Fibroblast of the conjunctiva (primary cell): ENCODE measurements at regions not wholly inside any gene's neighbourhood (a gene's known extent, or its start where the extent isn't known, plus 50 kb on each side); places are given as distances from the start of the nearest gene placed in this dataset.
A peak's percentile ranks its signal among the peaks of the same experiment; 100 is the strongest.
"Not testable (repeated sequence)": the region's sequence is repeated elsewhere in the genome, so short reads cannot be mapped to it uniquely, and the experiment has no call there.

ENCODE experiments used
- DNase-seq: peaks from one replicate; pipeline ENCODE4 v3.0.0-alpha.2; 2010; ENCODE audit warnings: low read depth

DNA sequence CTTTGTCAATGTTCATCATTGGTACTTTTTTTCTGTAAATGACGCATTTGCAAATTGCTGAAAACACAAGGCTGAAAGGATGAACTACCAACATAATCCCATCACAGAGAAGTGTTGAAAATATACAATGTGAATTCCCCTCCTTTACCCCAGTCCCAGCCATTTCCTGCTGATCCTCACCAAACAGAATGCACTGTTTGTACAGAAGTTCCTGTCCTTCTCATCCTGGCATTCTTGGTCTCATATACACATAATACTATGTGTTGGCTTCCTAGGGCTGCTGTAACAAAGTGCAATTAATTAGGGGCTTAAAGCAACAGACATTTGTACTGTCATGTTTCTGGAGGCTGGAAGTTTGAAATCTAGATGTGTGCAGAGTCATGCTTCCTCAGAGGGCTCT lies 836.2 kb upstream of the MGAT4C start:
- no peak for DNase-seq

DNA sequence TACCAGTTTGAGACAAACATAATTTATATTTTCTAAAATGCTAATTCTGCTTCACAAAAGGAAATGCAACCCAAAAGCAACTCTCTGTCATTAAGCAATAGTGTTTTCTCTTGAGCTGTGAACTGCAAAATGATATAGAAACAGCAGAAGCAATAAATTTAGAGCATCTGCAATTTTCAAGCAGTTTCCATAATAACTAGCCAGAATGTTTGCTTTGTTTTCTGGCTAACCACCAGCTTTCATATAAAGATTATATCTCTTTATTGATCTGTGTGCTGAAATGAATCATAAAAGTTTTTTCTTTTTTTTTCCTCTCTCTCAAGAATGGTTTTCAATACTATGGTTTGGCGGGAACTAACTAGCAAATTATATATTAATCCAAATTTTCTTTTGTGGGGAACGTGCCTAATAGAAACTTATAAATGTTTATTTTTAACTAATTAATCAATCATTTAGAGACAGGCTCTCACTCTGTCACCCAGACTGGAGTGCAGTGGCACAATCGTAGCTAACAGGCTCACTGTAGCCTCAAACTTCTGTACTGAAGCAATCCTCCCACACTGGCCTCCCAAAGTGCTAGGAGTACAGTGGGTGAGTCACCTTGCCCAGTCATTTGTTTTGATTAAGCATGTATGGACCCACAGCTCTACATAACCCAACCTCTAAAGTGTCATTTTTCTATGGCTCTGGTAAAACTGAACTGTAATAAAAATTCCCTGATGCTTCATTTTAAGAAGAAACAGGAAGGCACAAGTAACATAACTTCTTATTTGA lies 830.1 kb upstream of the MGAT4C start:
- DNase-seq, result no peak

DNA sequence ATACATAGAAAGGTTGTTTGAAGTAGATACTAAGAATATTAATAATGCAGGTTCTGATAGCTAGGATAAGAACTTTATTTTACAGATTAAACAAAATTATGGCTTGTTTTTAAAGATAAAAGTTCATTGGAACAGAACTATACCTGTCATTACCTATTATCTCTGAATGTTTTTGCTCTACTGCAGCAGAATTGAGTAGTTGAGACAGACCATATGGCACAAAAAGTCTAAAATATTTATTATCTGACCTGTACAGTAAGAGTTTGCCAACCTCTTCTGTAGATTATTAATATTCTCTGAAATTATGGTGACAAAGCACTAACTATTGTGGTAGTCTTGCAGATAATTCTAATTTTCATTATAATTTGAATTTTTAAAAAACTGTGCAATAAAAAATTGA lies 829.1 kb upstream of the MGAT4C start:
- DNase-seq, result no peak

DNA sequence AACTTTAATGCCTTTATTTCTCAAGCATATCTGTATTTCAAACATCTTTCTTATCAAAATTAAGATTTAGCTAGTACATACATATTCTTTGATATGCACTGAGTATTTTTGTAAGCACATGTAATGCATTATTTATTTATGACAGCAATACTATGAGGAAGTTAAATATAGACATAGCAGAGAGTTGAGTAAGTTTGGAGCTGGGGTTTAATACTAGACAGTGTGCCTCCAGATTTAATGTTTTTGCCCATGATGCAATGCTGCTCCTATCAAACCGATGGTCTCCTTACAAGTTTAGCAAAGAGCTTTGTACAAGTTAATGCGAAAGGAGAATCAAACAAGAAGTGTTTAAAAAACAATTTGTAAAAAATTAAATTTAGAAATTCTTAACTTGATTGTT lies 826.6 kb upstream of the MGAT4C start:
- no peak for DNase-seq

DNA sequence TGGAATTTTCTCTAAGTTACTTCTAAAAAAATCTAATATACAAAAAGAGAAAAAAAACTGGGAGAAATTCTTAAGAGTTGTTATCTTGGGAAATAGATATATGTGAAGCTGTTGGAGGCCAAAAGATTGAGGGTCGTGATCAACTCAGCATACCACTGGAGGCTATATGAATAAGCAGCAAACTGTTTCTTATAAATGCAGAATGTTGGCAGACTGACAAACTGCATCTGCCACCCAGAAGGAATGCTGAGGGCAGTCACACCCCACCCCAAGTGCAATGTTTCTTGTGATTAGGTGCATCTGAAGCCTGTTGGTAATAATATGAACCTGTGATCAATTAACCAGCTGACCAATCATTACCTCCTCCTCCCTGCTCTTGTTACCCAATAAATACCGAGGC lies 818.6 kb upstream of the MGAT4C start:
- DNase-seq, result no peak

DNA sequence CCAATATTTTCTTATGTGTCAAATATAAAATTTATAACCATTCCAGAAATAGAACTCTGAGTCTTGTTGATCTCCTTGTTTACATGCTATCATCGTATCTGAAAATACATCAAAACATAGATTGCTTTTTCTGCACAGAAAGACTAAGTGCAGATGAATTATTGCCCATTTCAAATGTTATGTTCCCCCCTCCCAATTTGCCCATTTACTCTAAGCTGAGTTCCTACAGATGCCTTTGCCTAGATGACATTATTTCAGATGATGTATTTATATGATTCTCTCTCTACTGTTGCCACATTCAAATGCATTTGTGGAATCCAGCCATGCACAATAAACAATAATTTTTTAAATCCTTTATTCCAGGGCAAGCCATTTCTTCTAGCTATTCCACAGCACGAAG lies 810.1 kb upstream of the MGAT4C start:
- no peak for DNase-seq

DNA sequence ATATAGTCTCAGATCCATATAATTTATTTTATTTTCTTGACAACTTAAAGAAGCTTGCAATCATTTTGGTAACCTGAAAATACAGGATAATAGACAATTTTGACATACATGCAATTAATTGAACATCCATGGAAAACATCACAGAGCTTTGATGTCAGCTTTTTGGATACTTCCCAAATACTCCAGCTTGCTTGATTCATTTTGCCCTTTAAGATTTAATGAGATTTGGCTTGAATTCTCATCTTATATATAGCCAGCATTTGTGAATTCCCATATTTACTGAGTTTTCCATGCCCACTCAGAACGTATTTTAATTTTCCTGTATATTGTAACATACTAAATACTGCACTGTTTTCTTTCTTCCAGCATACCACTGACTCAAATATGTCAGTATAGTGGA lies 803.0 kb upstream of the MGAT4C start:
- no peak for DNase-seq

DNA sequence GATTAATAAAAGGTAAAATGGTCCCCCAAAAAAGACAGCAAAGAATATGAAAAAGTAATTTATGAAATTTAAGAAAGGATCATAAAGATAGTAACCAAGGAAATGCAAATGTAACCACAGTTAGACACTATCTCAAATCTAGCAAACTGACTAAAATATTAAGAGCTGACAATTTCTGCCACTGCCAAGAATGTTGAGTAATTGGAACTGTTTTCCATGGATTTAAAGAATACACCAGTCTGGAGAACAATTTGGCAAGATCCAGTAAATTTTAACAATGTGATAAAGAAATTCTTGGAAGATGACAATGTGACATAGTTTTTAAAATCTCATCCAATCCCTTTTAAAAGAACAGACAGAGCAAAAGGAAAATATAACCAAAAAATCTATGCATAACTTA lies 798.0 kb upstream of the MGAT4C start:
- DNase-seq, result no peak

DNA sequence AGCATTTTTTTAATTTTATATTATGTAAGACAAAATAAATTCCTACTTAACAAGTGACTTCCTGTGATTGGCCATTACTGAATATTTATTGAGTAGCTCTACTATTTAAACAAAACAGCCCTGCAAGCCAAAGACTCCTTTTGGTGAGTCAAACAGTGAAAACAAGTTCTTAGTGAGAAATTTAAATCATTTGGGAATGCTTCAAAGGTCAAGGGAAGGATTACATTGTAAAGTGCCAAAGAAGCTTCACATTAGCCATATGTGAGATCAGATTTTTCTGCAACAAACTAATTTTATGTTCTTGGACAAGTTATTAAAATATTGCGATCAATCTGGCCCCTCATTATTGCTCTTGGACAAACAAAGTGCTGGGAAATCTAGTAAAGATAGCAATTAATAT lies 795.4 kb upstream of the MGAT4C start:
- no peak for DNase-seq

DNA sequence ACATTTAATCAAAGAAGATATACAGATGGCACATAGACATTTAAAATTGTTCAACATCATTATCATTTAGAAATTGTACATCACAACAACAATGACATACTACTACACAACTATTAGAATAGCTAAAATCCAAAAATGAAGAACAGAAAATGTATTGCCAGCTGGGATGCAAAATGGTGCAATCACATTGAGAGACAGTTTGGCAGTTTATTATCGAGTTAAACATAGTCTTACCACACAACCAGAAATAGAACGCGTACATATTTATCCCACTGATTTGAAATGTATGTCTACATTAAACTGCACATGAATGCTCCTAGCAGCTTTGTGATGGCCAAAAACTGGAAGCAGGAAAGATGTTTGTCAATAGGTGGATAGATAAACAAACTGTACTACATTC lies 791.5 kb upstream of the MGAT4C start:
- no peak for DNase-seq

DNA sequence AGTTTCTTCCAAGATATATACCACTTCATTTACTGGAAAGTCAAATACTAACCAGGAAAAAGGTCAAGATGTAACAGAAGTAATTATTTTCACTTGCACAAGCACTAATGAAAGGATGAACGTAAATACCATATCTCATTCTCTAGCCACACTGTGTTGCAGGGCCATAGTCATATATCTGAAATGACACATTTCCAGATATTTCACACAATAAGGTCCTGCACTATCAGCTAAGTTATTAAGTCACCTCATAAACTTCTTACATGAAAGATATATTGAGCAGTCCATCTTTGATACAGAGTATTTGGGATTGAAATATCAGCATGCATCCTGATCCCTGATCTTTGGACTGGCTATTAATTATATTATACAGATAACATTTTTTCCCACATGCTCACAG lies 783.3 kb upstream of the MGAT4C start:
- no peak for DNase-seq

DNA sequence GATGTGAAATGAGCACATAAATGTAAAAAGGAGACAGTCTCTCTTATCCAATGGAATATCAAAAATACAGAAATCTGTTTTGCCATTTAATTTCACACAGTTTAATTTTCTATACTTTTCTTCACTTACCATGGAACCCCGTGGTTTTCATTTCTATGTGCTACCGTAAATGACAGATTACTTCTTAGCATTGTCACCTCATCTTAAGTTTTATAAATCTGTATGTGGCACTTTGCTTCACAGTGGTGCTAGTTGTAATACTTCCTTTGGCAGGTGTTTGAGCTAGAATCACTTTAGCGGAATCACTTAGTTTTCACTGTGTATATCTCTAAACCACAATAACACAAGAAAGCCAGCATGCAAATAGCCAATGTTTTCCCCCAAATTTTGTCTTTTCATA lies 781.9 kb upstream of the MGAT4C start:
- no peak for DNase-seq

DNA sequence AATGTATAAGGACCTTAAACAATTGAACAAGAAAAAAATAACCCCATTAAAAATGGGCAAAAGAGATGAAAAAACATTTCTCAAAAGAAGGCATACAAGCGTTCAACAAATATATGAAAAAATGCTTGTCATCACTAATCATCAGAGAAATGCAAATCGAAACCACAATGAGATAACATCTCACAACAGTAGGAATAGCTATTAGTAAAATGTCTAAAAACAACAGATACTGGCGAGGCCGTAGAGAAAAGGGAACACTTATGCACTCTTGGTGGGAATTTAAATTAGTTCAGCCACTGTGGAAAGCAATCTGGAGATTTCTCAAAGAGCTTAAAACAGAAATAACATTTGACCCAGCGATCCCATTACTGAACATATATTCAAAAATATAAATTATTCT lies 769.8 kb upstream of the MGAT4C start:
- no peak for DNase-seq

DNA sequence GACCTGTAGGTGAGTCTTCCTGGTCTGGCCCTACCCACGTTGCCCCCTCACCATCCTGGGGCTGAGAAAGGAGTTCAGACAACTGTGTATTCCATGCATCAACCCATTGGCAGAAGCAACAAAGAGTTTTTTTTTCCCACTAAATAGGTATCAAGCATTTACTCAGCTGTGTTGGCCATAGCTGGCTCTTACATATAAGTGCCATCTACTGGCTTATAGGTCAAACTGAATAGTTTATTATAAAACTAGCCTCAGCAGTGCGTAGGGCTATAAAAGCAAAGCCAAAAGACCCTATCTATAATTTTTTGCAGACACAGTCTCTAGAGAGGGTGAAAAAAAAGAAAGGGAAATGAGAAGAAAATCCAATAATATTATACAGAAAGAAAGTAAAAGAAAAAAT lies 765.2 kb upstream of the MGAT4C start:
- DNase-seq, result no peak

DNA sequence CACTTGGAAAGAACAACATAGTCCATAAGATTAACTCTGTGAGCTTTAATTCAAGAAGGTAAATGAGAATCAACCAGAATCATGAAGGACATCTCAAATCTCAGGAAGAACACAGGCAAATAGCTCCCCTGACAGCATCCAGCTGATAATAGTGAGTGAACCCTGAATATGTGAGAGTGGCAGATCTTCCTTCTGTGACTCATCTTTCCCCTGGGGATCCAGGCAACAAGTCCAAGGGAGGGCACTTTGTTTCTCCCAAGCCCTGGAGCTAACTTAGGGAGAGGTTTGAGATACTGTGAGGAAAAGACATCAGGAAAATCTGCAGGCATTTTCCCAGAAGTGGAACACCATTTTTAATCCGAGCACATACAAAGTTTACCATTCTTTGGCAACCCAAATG lies 763.9 kb upstream of the MGAT4C start:
- no peak for DNase-seq

DNA sequence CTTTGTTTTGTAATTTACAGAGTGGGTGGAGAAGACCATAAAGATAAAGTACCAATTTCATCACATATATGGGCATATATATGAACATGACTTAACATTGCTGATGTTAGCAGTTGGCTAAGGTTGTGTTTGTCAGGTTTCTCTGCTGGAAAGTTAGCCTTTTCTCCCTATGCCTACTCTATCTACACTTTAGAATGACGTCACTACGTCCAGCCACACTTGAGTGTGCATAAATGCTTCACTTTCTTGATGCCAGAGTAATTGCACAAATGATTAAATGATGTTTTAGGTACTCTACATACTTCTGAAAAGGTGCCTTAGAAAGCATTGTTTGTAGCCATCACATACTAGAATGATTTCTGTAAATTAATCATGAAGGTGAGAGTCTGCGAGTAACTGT lies 759.2 kb upstream of the MGAT4C start:
- DNase-seq, result no peak

DNA sequence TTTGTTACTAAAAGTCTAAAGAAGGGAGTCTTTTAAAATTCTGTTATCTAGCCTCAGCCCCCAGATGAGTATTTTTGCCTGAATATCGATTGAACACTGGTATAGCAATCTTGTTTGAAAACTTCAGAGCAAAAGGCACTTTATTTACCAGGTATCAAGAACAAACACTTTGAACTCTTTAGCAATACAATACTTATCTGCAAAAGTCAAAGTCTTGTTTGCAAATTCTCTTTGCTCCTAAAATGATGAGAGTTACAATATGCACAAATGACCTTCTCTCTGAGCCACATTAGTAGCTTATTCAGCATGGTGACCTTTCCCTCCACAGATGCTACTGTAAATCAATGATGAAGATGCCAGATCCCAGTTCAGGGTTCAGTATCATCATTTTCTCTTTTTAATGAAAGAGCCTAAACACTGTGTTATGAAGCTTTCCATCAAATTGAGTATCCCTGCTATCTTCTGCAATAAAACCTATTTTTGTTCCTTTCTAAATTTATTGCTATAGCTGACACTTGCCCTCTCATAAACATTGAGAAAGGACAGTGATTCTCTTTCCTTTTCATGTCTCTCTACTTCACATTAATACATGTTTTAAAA lies 752.7 kb upstream of the MGAT4C start:
- DNase-seq, result no peak

DNA sequence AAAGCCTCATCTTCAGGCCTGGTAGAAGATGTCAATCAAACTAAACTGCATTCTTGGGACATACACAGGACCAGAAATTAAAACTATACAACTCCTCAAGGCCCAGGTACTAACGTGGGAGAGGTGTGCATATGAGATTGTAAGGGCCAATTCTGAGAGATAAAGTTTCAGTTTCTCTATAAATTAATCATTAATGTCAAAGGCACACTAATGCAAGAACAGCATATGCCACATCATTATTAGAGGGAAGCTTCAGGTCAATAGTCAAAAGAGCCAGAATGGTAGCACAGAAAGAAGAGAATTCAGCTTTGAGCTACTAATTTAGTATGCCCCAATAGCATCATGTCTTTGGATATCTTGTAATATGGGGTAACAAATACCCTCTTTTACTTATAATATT lies 744.9 kb upstream of the MGAT4C start:
- no peak for DNase-seq

DNA sequence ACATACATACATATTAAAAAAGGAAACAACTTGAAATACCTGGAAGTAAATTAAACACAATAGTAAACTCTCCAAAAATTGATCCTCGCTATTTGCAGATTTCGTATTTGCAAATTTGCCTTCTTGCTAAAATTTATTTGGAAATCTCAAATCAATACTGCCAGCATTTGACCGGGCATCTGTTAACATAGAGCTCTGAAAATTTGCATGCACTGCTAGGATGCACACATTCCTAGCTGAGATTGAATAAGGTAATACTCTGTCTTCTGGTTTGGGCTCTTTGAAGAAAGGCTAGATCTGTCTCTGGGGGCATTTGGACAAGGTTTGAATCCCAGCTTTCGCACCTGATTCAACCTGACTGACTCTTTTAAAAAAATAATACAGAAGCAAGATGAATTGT lies 729.1 kb upstream of the MGAT4C start:
- DNase-seq, result no peak

DNA sequence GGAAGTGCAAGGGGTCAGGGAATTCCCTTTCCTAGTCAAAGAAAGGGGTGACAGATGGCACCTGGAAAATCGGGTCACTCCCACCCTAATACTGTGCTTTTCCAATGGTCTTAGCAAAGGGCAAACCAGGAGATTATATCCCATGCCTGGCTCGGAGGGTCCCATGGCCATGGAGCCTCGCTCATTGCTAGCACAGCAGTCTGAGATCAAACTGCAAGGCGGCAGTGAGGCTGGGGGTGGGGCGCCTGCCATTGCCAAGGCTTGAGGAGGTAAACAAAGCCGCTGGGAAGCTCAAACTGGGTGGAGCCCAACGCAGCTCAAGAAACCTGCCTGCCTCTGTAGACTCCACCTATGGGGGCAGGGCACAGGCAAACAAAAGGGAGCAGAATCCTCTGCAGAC lies 714.4 kb upstream of the MGAT4C start:
- DNase-seq, result not testable (repeated sequence)

DNA sequence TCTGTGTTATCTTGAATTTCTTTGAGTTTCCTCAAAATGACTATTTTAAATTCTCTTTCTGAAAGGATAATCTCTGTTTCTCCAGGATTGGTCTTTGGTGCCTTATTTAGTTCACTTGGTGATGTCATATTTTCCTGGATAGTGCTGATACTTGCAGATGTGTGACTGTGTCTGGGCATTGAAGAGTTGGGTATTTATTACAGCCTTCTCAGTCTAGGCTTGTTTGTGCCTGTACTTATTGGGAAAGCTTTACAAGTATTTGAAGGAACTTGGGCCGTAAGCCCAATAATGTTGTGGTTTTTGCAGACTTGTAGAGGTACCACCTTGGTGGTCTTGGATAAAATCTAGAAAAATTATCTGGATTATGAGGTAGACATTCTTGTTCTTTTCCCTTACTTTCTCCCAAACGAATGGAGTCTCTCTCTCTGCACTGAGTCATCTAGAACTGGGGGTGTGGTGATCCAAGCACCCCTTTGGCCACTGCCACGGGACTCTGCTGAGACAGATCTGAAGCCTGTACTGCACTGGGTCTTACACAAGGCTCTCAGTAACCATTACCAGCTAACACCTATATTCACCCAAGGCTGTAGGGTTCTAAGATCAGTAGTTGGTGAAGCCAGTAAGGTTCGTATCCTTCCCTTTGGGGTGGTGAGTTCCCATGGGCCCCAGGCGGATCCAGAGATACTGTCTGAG lies 703.7 kb upstream of the MGAT4C start:
- no peak for DNase-seq

DNA sequence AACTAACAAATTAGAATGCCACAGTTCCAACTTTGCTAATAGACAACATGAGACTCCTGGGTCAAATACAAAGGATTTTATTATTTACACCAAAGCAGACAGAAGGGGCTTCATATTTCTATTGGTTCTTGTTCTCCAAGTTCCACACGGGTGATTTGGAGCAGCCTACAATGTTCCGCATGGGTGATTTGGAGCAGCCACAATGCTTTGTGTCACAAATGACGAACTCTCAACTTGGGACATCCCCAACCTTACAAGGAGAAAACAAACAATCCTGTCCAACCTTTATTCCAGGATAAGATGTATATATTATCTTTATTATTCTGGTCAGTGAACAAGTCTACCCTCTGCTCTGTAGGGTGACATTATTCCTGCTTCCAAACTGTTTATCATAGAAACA lies 694.3 kb upstream of the MGAT4C start:
- no peak for DNase-seq

DNA sequence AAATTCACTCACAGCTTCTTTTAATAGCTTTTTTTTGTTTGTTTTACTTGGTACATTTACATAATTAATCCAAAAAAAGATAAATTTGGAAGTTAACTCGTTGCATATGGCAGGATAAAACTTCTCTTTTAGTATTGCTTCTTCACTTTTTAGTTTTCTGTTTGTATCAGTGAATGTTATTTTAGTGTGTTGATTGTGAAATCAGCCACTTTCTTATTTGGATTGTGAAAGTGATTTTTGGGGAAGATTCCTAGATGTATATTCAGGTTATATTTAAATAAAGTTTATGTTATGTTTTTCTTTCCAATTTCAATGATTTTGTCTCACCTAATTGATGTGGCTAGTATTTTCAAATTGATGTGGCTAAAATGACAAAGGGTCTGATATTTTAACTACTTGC lies 693.9 kb upstream of the MGAT4C start:
- DNase-seq, result no peak

DNA sequence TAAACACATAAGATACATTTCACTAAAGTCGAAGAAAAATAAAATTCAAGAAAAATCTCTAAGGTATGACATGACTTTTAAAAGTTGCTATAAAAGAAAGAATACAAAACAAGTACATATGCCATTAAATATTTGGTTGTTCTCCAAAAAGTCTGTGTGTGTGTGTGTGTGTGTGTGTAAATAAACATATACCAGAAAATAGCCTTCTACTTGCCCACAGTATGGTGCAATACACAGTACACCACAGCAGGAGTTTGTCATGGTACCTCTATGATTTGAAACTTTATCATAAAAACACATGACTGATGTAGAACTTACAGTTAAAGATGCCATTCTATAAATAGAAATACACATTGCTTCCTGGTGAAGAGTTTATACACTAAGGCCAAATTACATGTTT lies 692.7 kb upstream of the MGAT4C start:
- peak; percentile 5 for DNase-seq
